ENCODE measurements at regions not wholly inside any gene's neighbourhood (a gene's known extent, or its start where the extent isn't known, plus 50 kb on each side); places are given as distances from the start of the nearest gene placed in this dataset.

DNA sequence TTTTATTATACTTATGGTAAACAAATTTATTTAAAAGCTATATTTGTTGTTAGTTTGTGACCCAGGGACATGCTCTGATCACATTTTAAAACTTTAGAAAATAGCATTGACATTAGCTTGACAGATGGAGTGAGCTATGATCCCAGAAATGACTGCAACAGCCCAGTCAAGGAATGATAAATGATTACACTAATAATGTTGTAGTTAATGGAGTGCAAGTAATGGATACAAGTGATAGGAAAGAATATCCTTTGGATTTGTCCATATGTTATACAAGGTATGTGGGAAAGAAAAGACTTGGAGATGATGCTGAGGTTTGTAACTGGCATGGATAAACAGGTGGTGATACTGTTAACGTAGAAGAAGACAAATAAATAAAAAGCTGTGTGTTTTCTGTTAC, 1908.7 kb downstream of the MRPL39 start:
- TF ChIP-seq, protein P1, sequence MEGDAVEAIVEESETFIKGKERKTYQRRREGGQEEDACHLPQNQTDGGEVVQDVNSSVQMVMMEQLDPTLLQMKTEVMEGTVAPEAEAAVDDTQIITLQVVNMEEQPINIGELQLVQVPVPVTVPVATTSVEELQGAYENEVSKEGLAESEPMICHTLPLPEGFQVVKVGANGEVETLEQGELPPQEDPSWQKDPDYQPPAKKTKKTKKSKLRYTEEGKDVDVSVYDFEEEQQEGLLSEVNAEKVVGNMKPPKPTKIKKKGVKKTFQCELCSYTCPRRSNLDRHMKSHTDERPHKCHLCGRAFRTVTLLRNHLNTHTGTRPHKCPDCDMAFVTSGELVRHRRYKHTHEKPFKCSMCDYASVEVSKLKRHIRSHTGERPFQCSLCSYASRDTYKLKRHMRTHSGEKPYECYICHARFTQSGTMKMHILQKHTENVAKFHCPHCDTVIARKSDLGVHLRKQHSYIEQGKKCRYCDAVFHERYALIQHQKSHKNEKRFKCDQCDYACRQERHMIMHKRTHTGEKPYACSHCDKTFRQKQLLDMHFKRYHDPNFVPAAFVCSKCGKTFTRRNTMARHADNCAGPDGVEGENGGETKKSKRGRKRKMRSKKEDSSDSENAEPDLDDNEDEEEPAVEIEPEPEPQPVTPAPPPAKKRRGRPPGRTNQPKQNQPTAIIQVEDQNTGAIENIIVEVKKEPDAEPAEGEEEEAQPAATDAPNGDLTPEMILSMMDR (conservative IDR thresholded peaks at IDR 0.05; ENCODE audit: low read length), result no peak
- no peak for TF ChIP-seq EZH2phosphoT487 (IDR thresholded peaks at IDR 0.05; ENCODE audit: borderline replicate concordance)

All from Loucy (cell line).